ENCODE measurements at regions not wholly inside any gene's neighbourhood (a gene's known extent, or its start where the extent isn't known, plus 50 kb on each side); places are given as distances from the start of the nearest gene placed in this dataset.
"Not testable (repeated sequence)": the region's sequence is repeated elsewhere in the genome, so short reads cannot be mapped to it uniquely, and the experiment has no call there.

GRCh38 chr6:151671195-151671594 is 136.3 kb upstream of the ESR1 start:
- no peak for DNase-seq (ENCODE audit: low read depth in 2 of 2)

DNA sequence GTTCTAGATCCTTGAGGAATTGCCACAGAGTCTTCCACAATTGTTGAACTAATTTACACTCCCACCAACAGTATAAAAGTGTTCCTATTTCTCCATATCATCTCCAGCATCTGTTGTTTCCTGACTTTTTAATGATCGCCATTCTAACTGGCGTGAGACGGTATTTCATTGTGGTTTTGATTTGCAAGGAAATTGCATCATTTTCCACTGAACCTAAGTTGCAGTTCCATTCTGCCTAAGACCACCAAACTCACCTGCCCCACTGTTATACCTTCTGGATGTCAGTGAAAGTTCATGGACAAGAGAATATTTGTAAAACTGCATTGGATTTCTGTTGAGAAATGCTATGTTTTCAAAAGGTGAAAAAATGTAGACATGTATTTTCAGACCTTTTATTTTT is 132.9 kb upstream of the ESR1 start:
- no peak for DNase-seq (ENCODE audit: low read depth in 2 of 2)

- peak in 1 of 2 donors; percentile 8 for DNase-seq (ENCODE audit: low read depth in 2 of 2)
These were observed 131.6 kb upstream of the ESR1 start for GRCh38 chr6:151675746-151676459.

- DNase-seq (ENCODE audit: low read depth in 2 of 2), result no peak
These were observed 131.0 kb upstream of the ESR1 start for GRCh38 chr6:151676460-151676945.

GRCh38 chr6:151677404-151677803 is 130.1 kb upstream of the ESR1 start:
- DNase-seq (ENCODE audit: low read depth in 2 of 2), result no peak

- DNase-seq (ENCODE audit: low read depth in 2 of 2), result no peak
These were observed 128.4 kb upstream of the ESR1 start for GRCh38 chr6:151679081-151679480.

- no peak for DNase-seq (ENCODE audit: low read depth in 2 of 2)
These were observed 127.5 kb upstream of the ESR1 start for GRCh38 chr6:151679941-151680340.

- DNase-seq (ENCODE audit: low read depth in 2 of 2), result no peak
These were observed 126.5 kb upstream of the ESR1 start for GRCh38 chr6:151680846-151681432.

DNA sequence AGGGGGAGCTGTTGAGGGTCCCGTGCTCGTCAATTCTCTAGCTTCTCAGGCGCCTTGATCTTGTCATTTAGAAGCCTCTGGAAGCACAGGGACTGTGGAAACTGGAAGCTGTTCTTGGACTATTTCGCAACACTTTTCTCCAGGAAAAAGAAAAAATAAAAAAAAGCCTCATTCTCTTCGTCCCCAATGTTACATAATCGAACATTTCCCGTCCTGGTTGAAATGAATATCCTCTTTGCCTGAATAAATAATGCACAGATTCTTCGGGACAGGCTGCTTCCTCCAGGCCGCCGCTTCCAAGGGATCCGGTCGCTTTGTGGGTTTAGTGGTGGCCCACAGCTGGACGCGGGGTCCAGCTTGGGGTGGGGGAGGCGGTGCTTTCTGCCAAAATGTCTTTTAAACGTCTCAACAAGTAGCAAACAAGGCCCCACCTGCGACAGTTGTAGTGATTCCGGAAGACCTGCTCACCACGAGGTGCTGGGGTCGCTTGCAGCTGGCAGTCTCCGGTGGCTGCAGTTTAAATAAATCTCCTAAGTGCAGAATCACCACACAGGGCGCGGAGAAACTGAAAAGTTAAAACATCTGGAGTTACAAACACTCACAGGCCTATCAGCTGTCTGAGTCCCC is 125.9 kb upstream of the ESR1 start:
- no peak for DNase-seq (ENCODE audit: low read depth in 2 of 2)

- DNase-seq (ENCODE audit: low read depth in 2 of 2), result no peak
These were observed 125.2 kb upstream of the ESR1 start for GRCh38 chr6:151682251-151682650.

DNA sequence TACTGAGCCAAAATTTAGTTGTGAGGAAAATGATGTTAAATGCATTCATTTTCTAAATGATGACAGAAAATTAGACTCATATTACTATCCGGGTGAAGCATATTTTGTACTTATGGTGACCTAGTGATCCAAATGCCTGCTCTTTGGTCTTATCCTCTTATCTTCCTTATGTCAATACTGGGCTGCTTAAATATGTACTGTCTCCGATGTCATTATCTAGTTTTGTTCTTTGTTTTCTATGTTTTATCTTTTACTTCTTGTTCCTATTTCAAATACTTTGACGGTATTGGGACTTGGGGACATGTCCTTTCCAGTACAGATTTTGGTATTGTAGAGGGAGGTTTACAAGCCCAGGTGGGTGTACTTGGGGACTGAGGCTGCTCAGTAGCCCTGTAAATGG is 124.6 kb upstream of the ESR1 start:
- no peak for DNase-seq (ENCODE audit: low read depth in 2 of 2)

DNA sequence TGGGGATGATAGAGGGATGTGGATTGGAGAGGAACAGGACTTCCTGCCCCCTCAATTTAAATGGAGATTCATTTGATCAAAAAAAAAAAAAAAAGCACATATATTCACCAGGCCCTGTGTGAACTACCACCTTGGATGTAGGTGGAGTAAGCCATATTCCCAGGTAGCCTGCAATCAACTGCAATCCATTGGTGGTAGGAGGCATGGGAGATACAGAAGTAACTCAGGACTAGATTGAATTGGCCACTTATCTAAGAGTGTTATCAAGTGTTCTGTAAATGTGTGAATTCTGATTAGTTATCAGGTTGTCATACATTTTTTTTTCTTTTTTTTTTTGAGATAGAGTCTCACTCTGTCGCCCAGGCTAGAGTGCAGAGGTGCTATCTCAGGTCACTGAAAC is 124.1 kb upstream of the ESR1 start:
- DNase-seq (ENCODE audit: low read depth in 2 of 2), result no peak

DNA sequence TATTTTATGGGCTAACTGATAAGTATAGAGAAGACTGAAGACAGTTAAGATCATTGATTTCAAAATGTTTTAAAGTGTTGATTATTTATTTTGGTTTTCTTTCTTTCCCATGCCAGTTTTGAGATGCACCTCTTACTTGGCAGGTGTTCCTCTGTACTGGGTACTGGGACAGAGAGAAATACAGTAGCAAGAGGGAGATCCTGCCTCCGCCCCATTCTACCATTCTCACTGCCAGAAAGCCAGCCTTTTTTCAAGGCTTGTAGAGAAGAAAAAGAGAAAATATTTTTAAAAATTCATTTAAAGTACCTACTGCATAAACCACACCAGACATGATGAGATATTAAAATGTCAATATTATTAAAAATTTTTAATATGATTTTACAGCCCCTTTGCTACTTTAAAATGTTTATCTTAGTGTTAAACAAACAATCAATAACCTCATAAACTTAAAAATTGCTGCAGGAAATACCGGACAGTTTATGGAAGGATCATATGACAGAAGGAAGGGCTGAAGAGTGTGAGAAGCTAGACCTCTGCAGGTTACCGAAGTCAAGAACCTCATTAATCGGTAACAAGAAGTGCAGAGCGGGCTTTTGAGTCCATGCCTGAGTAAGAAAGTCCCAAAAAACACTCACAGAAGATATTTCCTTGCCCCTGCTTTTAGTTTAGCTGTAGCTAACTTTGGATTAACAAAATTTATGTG is 117.8 kb upstream of the ESR1 start:
- no peak for DNase-seq (ENCODE audit: low read depth in 2 of 2)

DNA sequence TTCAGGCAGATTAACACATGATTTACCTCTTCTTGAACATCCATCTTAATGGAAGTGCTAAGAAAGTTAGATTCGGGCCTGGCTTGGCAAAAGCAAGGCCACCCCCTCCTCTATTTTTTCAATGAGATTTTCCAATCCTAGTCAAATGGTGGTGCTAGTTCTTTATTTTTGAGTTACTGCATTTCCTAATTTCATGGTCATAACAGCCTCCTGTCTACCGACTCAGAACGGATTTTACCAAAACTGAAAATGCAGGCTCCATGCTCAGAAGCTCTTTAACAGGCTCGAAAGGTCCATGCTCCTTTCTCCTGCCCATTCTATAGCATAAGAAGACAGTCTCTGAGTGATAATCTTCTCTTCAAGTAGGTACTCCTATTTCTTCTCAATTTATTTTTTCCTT is 117.2 kb upstream of the ESR1 start:
- no peak for DNase-seq (ENCODE audit: low read depth in 2 of 2)

GRCh38 chr6:151690768-151691562 is 116.5 kb upstream of the ESR1 start:
- DNase-seq (ENCODE audit: low read depth in 2 of 2), result no peak

DNA sequence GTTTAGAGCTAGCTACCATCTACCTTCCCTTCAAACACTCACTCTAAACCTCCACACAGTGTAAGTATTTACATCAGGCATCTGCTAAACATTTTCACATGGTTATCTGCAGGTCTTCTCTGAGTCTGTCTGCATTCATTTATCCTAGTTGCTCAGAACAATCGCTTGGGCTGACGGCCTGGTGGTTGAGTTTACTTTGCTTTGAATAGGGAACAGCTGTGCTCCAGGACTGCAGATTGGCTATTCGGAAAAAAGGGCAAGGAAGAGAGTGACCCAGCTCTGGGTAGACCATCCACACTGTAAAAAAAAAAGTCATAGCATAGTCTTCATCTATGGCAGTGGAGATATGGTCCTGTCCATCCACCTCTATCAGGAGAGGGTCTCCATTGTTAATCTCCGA is 115.3 kb upstream of the ESR1 start:
- DNase-seq (ENCODE audit: low read depth in 2 of 2), result no peak

- DNase-seq (ENCODE audit: low read depth in 2 of 2), result no peak
These were observed 114.1 kb upstream of the ESR1 start for GRCh38 chr6:151693366-151693765.

DNA sequence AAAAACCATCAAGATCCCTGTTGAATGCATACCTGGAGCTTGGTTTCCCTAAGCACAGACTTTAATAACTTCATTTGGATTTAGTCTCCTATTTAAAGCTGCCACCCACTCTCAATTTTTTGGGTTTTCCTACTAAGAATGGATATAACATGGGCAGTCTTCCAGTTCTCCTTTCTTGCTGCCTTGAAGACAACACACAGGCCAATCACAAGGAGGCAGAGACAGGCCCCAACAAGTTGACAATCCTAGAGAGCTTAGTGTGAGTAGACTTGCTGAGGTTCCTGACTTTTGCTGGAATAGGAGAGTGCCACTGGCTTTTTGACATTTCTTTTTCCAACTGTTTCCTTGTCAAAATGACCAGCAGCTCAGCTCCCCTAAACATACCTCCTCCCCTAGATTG is 112.3 kb upstream of the ESR1 start:
- no peak for DNase-seq (ENCODE audit: low read depth in 2 of 2)

GRCh38 chr6:151696302-151696701 is 111.2 kb upstream of the ESR1 start:
- not testable (repeated sequence) for DNase-seq (ENCODE audit: low read depth in 2 of 2)

GRCh38 chr6:151698931-151699700 is 108.4 kb upstream of the ESR1 start:
- no peak for DNase-seq (ENCODE audit: low read depth in 2 of 2)

DNA sequence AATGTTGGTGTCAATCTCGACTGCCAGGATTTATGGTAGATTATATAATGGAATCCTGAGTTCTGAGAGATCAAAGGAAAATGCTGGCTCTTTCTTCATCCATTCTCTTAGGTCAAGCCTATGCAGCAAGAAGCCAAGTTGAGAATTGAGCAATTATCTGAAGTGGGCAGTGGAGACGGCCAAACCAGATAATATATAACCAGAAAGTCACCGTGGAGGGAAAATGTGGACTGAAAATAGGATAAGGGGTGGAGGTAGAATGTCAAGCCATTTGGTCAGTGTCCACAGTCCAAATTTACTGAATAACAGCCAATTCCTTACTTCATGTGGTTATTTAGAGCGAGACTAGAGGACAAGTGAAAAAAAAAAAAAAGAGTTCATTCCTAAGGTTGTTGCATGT is 107.8 kb upstream of the ESR1 start:
- no peak for DNase-seq (ENCODE audit: low read depth in 2 of 2)
